ENCODE measurements at regions not wholly inside any gene's neighbourhood (a gene's known extent, or its start where the extent isn't known, plus 50 kb on each side); places are given as distances from the start of the nearest gene placed in this dataset.

DNA sequence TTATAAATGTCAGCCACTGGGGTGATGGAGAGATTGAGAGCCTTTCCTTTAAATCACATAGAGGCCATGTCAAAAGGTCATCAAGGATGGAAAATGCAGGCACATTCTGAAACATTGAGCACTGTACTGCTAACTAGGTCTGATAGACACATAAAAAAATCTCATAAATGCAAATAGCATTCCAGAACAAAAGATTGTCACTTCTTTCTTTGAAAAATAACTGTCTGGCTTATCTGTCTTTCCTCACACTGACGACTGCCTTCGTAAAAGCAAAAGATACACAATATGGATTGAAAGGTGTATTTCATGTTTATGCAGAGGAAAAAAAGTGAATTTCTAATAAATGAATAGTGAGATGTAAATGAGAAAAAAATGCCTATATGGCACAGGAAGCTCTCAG, 59.9 kb downstream of the PABPC4L start:
- ChIA-PET POLR2A (no interaction called here), CTCF (no interaction called here)
- no peaks in the 10 kb centered on the region for H3K36me3 ChIP-seq (ENCODE audit: control insufficient read depth in 2 of 2, insufficient read depth in 1 of 2, low read length in 2 of 2)
- no peaks in the 10 kb centered on the region for H3K9me3 ChIP-seq (ENCODE audit: control insufficient read depth, insufficient read depth, low read depth, low read length)
- no peak for TF ChIP-seq GLIS1 (tag by site-specific recombination; IDR thresholded peaks at IDR 0.05)
- TF ChIP-seq GLIS2 (tag by site-specific recombination; IDR thresholded peaks at IDR 0.05) = no peak
- no peak for TF ChIP-seq ZNF701 (tag by site-specific recombination; IDR thresholded peaks at IDR 0.05)
- no peak for TF ChIP-seq ZNF2 (tag by site-specific recombination; IDR thresholded peaks at IDR 0.05)
- no peak for TF ChIP-seq ZNF366 (tag by site-specific recombination; conservative IDR thresholded peaks at IDR 0.05)
- TF ChIP-seq, protein P1, sequence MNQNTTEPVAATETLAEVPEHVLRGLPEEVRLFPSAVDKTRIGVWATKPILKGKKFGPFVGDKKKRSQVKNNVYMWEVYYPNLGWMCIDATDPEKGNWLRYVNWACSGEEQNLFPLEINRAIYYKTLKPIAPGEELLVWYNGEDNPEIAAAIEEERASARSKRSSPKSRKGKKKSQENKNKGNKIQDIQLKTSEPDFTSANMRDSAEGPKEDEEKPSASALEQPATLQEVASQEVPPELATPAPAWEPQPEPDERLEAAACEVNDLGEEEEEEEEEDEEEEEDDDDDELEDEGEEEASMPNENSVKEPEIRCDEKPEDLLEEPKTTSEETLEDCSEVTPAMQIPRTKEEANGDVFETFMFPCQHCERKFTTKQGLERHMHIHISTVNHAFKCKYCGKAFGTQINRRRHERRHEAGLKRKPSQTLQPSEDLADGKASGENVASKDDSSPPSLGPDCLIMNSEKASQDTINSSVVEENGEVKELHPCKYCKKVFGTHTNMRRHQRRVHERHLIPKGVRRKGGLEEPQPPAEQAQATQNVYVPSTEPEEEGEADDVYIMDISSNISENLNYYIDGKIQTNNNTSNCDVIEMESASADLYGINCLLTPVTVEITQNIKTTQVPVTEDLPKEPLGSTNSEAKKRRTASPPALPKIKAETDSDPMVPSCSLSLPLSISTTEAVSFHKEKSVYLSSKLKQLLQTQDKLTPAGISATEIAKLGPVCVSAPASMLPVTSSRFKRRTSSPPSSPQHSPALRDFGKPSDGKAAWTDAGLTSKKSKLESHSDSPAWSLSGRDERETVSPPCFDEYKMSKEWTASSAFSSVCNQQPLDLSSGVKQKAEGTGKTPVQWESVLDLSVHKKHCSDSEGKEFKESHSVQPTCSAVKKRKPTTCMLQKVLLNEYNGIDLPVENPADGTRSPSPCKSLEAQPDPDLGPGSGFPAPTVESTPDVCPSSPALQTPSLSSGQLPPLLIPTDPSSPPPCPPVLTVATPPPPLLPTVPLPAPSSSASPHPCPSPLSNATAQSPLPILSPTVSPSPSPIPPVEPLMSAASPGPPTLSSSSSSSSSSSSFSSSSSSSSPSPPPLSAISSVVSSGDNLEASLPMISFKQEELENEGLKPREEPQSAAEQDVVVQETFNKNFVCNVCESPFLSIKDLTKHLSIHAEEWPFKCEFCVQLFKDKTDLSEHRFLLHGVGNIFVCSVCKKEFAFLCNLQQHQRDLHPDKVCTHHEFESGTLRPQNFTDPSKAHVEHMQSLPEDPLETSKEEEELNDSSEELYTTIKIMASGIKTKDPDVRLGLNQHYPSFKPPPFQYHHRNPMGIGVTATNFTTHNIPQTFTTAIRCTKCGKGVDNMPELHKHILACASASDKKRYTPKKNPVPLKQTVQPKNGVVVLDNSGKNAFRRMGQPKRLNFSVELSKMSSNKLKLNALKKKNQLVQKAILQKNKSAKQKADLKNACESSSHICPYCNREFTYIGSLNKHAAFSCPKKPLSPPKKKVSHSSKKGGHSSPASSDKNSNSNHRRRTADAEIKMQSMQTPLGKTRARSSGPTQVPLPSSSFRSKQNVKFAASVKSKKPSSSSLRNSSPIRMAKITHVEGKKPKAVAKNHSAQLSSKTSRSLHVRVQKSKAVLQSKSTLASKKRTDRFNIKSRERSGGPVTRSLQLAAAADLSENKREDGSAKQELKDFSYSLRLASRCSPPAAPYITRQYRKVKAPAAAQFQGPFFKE (tag by site-specific recombination; IDR thresholded peaks at IDR 0.05; ENCODE audit: borderline replicate concordance) = no peak
- TF ChIP-seq, protein P2, sequence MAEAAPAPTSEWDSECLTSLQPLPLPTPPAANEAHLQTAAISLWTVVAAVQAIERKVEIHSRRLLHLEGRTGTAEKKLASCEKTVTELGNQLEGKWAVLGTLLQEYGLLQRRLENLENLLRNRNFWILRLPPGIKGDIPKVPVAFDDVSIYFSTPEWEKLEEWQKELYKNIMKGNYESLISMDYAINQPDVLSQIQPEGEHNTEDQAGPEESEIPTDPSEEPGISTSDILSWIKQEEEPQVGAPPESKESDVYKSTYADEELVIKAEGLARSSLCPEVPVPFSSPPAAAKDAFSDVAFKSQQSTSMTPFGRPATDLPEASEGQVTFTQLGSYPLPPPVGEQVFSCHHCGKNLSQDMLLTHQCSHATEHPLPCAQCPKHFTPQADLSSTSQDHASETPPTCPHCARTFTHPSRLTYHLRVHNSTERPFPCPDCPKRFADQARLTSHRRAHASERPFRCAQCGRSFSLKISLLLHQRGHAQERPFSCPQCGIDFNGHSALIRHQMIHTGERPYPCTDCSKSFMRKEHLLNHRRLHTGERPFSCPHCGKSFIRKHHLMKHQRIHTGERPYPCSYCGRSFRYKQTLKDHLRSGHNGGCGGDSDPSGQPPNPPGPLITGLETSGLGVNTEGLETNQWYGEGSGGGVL (tag by site-specific recombination; IDR thresholded peaks at IDR 0.05) = no peak
- no peaks in the 10 kb centered on the region for H3K4me1 ChIP-seq (ENCODE audit: control insufficient read depth, insufficient read depth, low read length)
- no peak overlapping the region for H3K4me3 ChIP-seq (ENCODE audit: low read depth, low read length)
- no peak overlapping the region for H3K27ac ChIP-seq (ENCODE audit: extremely low read depth, low read depth, low read length)

DNA sequence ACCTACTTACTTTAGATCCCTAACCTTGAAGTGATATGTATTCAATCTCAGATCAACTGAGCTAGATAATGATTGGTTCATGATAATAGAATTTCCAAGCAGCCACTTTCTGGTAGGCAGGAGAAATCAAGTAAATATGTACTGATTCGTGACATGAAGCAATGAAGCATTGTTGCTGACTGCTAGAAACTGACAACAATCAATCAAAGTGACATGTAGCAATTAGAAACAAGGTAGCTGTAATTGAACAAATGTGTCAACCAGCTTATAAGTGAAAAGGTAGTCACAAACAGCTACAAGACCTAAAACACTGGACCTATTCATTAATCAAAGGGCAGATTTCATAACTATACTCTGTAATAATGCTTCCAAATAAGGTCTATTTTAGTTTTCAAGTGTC, 62.4 kb downstream of the PABPC4L start:
- ChIA-PET POLR2A (no interaction called here), CTCF (no interaction called here)
- TF ChIP-seq ZNF529 (tag by site-specific recombination; IDR thresholded peaks at IDR 0.05; ENCODE audit: insufficient replicate concordance) (no peak), ZBTB8A (tag by site-specific recombination; IDR thresholded peaks at IDR 0.05) (no peak), WT1 (tag by site-specific recombination; IDR thresholded peaks at IDR 0.05) (no peak), ZNF555 (tag by site-specific recombination; conservative IDR thresholded peaks at IDR 0.05) (no peak), ZNF202 (tag by site-specific recombination; IDR thresholded peaks at IDR 0.05; ENCODE audit: borderline replicate concordance) (no peak), ZNF2 (tag by site-specific recombination; IDR thresholded peaks at IDR 0.05) (no peak)
- TF ChIP-seq, protein P3, sequence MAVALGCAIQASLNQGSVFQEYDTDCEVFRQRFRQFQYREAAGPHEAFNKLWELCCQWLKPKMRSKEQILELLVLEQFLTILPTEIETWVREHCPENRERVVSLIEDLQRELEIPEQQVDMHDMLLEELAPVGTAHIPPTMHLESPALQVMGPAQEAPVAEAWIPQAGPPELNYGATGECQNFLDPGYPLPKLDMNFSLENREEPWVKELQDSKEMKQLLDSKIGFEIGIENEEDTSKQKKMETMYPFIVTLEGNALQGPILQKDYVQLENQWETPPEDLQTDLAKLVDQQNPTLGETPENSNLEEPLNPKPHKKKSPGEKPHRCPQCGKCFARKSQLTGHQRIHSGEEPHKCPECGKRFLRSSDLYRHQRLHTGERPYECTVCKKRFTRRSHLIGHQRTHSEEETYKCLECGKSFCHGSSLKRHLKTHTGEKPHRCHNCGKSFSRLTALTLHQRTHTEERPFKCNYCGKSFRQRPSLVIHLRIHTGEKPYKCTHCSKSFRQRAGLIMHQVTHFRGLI (tag by site-specific recombination; IDR thresholded peaks at IDR 0.05) = no peak
- Histone ChIP-seq H3K9me3 (ENCODE audit: control insufficient read depth, insufficient read depth, low read depth, low read length) (no peaks in the 10 kb centered on the region), H3K4me1 (ENCODE audit: control insufficient read depth, insufficient read depth, low read length) (no peaks in the 10 kb centered on the region), H3K27ac (ENCODE audit: extremely low read depth, low read depth, low read length) (no peak overlapping the region), H3K36me3 (ENCODE audit: control insufficient read depth in 2 of 2, insufficient read depth in 1 of 2, low read length in 2 of 2) (no peaks in the 10 kb centered on the region), H3K4me3 (ENCODE audit: low read depth, low read length) (no peak overlapping the region)
